Gastroesophageal sphincter (tissue), 3 donors: ENCODE measurements at regions not wholly inside any gene's neighbourhood (a gene's known extent, or its start where the extent isn't known, plus 50 kb on each side); places are given as distances from the start of the nearest gene placed in this dataset.

Source experiments
- CTCF ChIP-seq, 4 experiments: fragments of 200-600 bp in 2 of 4; fragments of 450-650 bp in 2 of 4; sonication (generic) in 1 of 4; IDR thresholded peaks; one replicate each; pipeline ENCODE4 v1.5.1; 2017 to 2019; ENCODE audit warnings: antibody characterized with exemption in 4 of 4, mild to moderate bottlenecking in 2 of 4, moderate library complexity in 2 of 4
- EP300 ChIP-seq: sonication (generic); formaldehyde crosslinking; IDR thresholded peaks from one replicate; pipeline ENCODE4 v1.6.1; 2017; ENCODE audit warnings: antibody characterized with exemption, mild to moderate bottlenecking
- POLR2A ChIP-seq, 2 donors: fragments of 450-650 bp; IDR thresholded peaks; one replicate each; pipeline ENCODE4 v1.6.1; 2017; ENCODE audit warnings: antibody characterized with exemption in 2 of 2, mild to moderate bottlenecking in 2 of 2, moderate library complexity in 1 of 2
- POLR2AphosphoS5 ChIP-seq: sonication (generic); formaldehyde crosslinking; IDR thresholded peaks from one replicate; pipeline ENCODE4 v1.6.1; 2017; ENCODE audit warnings: antibody characterized with exemption

- TF ChIP-seq POLR2A (IDR thresholded peaks at IDR 0.05) (no peak), EP300 (no peak), CTCF (IDR thresholded peaks at IDR 0.05) (no peak), POLR2AphosphoS5 (no peak)
Observed at GRCh38 chr2:183267148-183267827, 143.0 kb downstream of the NUP35 start.
